HG02571 (cell line): ENCODE measurements at regions not wholly inside any gene's neighbourhood (a gene's known extent, or its start where the extent isn't known, plus 50 kb on each side); places are given as distances from the start of the nearest gene placed in this dataset.

Experiments
- ATAC-seq: cut with Tn5 transposase; IDR thresholded peaks from one replicate; pipeline ENCODE4 v1.9.1; 2021; ENCODE audit warnings: mild to moderate bottlenecking, moderate library complexity; ENCODE audit not compliant: unreplicated experiment

DNA sequence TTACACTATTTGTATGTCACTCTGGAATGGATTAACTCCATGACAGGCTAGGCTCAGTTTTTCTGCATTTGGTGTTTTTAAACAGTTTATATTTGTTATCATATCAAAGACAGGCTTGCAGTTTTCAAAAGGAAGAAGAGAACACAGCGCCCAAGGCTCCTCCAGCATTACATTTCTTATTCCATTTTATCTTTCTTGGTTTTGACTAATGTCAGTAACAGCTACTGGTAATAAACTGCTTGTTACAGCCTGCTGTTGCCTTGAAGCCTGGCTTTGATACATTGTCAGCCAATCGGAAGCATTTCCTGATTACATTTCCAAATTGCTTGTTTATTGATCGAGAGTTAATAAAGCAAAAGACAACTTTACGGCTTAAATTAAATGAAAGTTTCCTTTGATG lies 166.0 kb upstream of the MDFIC start:
- ATAC-seq: no peak

DNA sequence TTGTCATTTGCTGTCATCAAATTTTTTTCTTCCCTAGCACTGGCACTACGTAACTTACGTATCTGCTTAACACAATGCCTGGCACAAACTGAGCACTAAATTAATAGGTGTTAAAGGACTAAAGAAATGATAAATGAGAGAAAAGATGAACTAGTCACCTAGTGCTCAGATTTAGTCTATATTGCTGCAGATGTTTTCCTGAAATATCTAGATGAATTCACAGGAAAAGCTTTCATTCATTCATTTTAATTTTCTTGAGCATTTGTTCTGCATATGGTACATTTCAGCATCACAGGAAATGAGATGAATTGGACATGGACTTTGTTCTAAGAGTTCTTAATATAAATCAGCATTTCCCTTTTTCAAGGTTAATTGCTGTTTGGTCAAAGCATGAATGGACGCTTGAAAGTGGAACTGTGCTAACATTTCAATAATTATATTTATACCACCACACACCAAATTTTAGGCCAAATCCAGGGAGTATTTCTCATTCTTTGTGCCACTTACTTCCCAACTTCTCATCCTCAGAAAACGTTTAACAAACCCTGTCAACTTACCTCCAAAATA lies 163.2 kb upstream of the MDFIC start:
- ATAC-seq: no peak

DNA sequence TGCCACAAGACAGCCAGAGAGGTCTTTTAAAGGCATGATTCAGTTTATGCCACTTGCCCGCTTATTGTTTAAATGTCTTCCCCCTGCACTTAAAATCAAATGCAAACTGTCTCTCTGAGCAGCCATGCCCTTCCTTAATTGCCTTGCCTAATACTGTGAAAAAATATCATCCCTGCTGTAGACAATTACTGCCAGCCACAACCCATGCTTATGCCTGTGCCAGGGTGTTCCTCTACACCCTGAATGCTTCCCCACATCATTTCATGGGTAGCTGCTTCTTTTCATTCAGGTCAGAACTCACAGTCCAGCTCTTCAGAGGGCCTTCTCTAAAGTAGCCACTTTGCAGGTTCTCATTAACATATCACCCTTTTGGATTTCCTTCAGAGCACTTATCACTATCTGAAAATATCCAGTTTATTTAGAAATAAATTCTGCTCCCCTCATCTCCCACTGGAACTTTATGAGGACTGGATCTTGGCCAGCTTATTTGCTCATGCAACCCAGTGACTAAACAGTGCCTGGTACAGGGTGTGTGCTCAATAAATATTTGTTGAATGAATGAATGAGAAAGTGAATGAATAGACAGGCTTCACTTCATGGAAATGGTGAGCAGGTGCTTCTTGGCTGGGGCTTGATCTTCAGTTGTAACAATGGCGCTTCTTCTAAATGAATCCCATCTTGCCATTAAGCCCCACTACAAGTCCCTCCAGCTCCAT lies 162.4 kb upstream of the MDFIC start:
- ATAC-seq: no peak

DNA sequence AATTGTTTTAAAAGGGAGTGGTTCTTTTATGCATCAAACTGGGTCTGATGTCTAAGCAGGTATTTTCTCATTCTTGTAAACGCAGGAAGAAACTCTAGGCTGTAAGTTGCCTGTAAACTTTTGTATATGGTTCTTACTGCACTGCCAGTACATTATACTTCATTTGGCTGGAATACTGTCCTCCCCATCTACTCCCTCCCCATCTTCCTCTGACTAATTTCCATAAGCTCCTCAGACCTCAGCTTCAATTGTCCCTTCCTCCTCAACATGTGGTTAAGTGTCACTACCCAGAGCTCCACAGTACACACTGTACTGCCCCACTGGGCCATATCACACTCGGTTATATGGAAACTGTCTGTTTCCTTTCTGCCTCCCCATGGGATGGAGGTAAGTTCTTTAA lies 161.4 kb upstream of the MDFIC start:
- ATAC-seq: no peak

DNA sequence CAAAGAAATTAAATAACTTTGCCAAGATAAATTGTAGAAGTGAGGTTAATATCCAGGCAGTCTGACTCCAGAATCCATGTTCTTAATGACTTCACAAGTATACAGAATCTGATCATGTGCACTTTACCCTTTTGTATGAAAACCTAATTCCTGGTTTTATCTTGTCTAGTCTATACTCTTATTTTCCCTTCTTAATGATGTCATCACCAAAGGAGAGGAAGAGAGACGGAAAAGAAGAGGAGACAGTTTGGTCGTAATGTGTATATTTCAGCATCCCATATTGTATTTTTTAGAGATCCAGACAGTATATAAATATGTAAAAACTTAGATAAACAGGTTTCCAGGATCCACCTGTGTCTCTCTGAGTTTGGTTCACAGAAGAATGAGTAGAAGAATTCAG lies 159.9 kb upstream of the MDFIC start:
- no peak for ATAC-seq

DNA sequence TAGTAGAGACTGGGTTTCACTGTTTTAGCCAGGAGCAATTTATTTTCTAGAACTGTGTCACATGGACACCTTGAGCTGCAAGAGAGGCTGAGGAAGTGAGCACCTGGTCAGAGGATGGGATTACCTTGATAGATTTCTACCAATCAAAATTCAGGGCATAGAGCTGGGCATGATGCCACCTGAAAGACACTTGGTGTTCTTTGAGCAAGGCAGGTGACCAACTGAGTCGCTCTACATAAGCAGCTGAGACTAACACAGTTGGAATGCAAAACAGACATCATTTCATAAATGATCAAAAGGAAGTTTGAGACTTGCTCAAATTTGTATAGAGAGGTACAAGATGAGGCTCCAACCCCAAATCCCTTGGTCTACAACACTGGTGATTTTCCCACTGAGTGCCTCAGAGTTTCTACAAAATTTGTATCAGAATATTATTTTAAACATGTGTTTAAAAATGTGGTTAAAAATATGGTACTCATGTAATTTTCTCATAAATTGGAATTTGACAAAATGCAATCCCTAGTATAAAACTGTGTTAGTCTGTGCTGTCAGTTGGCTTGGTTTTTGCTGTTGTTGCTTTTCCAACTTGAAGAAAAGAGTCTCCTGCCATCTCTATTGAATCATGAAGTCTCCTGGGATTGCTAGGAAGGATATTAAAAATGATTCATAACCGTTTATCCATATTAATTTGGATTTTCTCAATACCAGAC lies 156.4 kb upstream of the MDFIC start:
- no peak for ATAC-seq

DNA sequence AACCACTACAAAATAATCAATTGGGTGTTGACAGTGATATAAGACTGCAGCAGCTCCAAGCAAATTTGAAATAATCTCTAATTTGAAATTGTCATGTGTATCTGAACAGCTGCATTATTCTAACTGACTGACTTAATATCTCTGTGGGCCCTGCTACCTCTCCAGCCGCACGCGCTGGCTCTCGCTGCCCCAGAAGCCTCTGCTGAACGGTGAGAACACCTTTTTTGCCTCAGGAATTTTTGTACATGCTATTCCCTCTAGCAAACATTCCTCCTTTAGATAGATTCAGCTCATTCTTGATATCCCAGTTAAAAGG lies 155.9 kb upstream of the MDFIC start:
- ATAC-seq: no peak

DNA sequence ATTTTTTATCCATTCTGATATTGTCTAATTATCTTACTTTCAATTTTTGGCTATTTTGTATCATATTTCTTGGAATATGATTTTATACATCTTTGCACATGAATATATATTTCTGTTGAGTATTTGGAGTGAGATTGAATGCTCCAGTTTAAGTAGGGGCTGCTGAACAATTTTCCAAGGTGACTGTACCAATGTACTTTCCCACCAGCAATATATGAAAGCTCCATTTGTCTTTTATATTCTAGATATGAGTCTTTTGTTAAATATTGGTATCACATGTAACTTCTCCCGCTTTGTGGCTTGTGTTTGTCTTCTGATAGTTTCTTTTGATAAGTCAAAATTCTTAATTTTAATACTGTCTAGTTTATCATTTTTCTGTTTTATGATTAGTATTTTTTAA lies 144.6 kb upstream of the MDFIC start:
- no peak for ATAC-seq

DNA sequence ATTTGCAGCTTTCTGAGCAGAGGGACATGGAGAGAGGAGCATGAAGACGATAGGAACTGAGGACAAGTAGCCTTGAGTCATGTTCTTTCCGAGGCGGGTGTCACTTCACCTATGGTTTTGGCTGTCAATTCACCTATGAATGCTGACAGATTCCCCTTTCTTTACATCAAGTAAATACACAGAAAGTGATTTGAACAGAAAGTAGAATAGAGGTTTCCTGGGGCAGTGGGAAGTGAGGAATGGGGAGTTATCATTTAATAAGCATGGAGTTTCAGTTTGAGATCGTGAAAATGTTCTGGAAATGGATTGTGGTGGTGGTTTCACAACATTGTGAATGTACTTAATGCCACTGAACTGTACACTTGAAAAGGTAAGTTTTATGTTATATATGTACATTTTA lies 138.4 kb upstream of the MDFIC start:
- no peak for ATAC-seq

DNA sequence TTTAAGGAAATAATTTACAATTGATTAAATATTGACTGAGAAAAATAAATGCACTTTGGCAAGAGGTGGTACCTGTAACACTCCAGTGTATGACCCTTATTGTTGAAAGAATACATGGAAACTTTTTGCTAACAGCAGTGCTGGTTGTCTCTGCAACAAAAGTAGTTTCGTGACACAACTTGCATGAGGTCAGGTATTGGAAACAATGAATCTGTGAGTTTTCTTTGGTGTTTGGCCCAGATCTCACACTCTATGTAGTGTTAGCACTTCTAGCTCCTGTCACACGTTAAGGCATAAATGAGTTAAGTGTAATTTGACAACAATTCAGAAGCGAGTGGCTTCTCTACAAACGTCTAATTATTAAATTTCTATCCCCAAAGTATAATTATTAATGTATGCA lies 137.7 kb upstream of the MDFIC start:
- no peak for ATAC-seq

DNA sequence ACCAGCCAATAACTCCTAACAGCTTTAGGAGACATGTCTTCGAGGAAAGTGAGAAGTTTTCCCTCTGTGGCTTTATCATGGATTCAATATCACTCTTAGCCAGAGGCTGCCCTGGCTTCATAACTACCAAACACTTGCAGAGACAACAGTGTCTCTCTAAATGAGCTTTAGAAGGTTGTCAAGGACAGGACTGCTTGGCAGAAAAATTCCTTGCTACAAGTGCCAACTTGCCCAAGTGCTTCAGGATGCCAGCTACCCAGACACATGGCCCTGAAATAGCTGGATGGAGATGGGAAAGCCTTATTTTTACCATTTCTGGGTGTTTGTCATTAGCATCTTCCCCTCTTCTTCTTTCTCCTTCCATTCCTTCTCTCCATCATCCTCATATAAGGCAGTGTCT lies 137.1 kb upstream of the MDFIC start:
- no peak for ATAC-seq

DNA sequence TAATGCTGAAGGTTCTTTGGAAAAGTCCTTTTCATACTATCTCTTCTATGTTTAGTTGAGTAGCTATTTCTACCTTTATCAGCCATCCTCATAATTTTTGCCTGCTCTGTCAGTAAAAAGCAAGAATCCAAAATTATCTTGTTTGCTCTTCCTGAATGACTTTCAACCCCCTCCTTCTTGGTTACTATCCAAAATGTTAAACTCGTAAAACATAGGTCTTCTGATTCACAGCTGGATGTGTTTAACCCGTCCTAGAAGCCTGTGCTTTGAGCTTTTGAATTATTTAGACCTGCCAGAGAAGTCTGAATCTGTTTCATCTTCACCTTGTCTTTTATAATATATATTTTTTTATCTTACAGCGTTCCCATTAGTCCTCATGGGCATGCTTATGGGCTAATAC lies 136.4 kb upstream of the MDFIC start:
- no peak for ATAC-seq

DNA sequence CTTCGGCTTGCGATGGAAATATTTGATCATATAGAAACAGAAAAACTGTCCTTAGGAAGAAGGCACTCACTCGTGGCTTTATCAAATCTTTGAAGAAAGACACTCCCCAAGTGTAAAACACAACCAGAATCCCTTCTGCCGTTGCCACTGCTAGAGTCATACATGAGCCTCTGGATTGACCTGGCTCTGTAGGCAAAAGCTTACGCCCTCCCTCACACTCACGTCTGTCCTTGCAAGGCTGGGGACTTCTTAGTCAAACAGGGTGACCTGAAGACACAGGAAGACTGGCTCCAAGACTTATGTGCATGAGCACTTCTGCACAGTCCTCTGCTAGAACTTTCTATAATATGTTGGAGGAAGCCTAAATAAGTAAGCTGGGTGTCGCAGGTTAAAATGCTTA lies 135.4 kb upstream of the MDFIC start:
- no peak for ATAC-seq

DNA sequence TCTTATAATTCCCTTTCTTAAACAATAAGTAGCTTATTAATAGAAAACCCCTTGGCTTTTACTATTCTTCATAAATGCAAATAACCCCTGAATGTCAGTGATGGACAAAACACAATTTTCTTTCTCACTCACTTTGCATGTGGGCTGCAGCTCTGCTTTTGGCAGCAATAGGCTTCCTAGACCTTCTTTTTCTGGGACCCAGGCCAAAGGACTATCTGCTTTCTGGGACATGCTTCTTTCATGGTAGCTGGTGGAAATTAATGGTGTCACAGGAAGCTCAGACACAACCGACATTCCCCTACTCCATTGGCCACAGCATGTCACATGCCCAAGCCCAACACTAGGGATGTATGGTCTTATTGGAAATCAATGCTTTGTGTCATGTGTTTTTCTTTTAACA lies 134.3 kb upstream of the MDFIC start:
- ATAC-seq: no peak

DNA sequence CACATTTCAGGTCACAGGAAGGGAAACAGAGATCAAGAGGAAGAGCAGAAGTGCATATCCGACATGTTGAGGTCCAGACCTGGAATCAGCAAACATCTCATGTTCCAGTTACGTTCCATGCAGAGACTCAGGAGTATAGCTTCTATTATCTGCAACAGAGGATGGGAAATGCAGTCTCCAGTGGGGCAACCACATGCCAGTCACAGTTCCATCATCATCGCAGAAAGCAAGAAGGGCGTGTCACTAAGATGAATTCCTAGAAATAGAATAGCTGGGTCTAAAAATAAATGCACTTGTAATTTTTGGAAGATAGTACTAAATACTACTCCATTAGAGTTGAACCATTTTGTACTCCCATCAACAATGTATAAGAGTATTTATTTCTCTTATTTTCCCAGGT lies 133.2 kb upstream of the MDFIC start:
- ATAC-seq: no peak

DNA sequence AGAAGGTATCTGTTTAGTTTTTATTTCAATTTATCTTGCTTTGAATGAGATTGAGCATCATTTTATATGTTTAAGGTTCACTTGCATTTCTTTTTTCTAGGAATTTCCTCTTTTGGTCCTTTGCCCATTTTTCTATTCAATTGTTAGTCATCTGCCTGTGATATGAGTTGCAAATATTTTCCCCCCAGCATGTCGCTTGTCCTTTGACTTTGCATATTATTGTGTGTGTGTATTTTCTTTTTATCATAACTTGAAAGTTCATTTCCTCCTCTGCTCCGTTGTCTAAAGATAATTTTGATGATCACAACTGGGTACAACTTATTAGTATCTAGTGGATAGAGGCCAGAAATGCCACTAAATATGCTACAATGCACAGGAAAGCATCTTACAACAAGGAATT lies 132.7 kb upstream of the MDFIC start:
- ATAC-seq: no peak

DNA sequence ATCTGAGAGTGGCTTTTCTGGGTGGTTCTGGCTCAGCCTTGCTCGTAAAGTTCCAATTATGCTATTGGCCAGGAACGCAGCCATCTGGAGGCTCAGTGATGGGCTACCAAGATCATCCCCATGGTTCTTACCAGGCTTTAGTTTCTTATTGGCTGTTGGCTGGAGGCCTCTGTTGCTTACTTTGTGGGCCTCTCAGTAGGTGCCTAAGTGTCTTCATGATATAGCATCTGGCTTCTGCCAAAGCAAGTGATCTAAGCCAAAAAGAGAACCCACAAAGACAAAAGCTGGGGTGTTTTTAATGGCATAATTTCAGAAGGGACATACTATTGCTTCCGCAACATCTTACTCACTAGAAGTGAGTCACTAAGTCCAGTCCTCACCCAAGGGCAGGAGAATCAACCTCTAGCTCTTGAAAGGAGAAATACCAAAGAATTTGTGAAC lies 132.0 kb upstream of the MDFIC start:
- no peak for ATAC-seq

DNA sequence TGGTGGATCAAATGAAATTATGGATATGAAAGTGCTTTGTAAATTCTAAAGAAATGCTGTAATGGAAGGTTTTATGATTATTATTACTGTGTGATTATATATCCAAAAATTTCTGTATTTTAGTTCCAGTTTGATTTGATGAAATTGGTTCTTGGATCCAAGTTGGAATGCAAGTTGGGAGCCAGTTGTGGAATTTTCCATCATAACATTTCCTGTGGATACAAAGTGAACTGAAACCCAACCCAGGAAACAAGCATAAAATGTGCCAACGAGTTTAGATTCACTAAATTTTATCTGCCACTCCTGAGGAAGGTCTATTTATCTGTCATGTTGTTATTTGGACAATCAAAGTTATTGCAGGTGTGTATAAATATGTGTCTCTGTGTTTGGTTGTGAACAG lies 131.4 kb upstream of the MDFIC start:
- ATAC-seq: no peak

DNA sequence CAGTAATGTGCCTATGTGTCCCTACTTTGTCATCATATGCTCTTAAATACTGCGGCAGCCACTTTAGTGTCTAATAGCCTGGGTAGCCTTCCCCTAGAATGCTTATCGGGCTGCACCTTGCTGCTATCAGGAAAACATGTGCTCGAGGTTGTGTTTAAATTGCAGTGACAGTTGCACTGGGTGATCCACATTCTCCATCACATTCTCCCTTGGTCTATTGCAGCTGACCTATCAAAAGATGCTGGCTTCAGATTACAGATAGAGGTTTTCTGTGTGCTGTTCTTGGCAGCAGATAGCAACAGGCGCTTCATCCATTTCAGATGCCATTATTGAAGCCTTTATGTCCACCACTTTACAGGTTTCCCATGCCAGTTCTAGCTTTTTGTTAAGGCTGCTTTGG lies 130.1 kb upstream of the MDFIC start:
- ATAC-seq: no peak

DNA sequence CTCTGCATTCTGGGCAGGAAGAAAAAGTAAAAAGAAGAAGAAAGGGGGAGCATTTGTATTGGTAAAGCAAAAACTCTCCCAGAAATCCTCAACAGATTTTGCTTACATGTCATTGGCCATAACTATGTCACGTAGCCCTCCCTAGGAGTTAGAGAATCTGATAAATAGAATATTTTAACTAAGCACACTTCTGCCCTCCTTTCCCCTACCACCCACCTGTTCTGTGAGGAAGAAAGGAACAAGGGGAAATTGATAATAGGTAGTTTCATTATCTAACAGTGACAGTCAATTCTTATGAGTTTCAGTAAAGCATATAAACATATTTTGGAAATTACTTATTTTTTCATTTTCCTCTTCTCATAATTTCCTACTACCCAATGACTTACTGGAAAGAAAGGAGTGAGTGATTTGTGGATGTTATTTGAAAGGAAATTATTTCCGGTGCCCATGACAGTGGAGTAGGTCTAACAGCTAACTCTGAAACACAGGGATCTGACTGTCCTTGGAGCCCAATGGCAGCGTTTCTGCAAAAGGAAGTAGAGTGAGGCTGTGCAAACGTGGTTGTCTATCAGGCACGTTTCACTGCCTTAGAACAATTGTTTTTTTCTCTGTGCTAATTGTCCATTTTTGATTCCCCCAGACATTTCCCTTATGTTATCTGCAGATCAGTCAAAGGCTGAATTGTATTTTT lies 128.6 kb upstream of the MDFIC start:
- no peak for ATAC-seq

DNA sequence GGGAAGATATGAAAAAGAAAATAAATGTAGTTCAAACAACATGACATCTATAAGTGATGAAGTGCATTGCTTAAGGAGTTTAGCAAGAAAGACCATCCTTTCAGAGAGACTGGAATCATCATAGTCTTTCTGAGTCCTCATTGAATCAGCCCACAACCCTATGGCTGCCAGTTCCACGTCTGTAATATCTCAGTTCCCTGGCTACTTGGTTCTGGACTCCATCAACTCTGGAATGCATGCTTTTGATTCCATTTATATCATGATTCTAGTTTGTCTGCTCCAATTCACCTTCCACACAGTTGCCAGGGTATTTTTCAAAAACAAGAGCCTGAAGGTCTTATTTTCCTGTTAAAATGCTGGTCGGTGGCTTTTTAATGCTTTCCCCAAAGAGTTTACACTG lies 126.4 kb upstream of the MDFIC start:
- no peak for ATAC-seq

DNA sequence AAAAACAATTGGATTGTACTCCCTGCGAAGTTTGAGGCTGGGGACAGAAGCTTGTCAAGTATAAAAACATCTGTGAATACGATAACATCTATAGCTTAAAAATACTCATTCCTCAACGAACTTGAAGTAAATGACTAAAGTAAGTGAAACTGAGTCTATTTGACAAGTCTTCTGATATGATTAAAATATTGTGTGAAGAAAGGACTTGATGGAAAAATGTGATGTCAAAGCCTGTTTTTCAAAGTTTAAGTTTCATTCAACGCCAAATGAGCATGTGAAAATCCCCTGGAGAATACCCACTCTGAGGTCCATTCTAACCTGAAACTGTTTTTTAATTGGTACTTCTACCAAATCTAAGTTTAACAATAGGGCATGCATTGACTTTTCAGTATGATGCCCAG lies 122.3 kb upstream of the MDFIC start:
- no peak for ATAC-seq
